ENCODE measurements at regions not wholly inside any gene's neighbourhood (a gene's known extent, or its start where the extent isn't known, plus 50 kb on each side); places are given as distances from the start of the nearest gene placed in this dataset.
"Not testable (repeated sequence)": the region's sequence is repeated elsewhere in the genome, so short reads cannot be mapped to it uniquely, and the experiment has no call there.

- ATAC-seq: no peak
Measured at GRCh38 chr18:43819397-43819796, 542.1 kb upstream of the SYT4 start.

GRCh38 chr18:43819873-43820272 lies 542.6 kb upstream of the SYT4 start:
- ATAC-seq (no peak), DNase-seq (no peak)

More at GRCh38 chr18:43819397-43819796, 542.1 kb upstream of the SYT4 start:
- DNase-seq: no peak

GRCh38 chr18:43825768-43826167 lies 548.5 kb upstream of the SYT4 start:
- ATAC-seq (no peak), DNase-seq (no peak)

- ATAC-seq (no peak), DNase-seq (no peak)
Measured at GRCh38 chr18:43826215-43826614, 548.9 kb upstream of the SYT4 start.

- no peak for DNase-seq
- ATAC-seq: no peak
Measured at GRCh38 chr18:43827311-43827710, 550.0 kb upstream of the SYT4 start.

- ATAC-seq: no peak
- DNase-seq: no peak
Measured at GRCh38 chr18:43830303-43830702, 553.0 kb upstream of the SYT4 start.

GRCh38 chr18:43830947-43831346 lies 553.7 kb upstream of the SYT4 start:
- DNase-seq: no peak
- no peak for ATAC-seq

- DNase-seq: no peak
- ATAC-seq: no peak
Measured at GRCh38 chr18:43846299-43846698, 569.0 kb upstream of the SYT4 start.

- no peak for DNase-seq
- ATAC-seq: no peak
Measured at GRCh38 chr18:43847164-43848091, 570.1 kb upstream of the SYT4 start.

GRCh38 chr18:43849831-43850230 lies 572.5 kb upstream of the SYT4 start:
- not testable (repeated sequence) for ATAC-seq, DNase-seq

- DNase-seq (no peak), ATAC-seq (no peak)
Measured at GRCh38 chr18:43855376-43855775, 578.1 kb upstream of the SYT4 start.

GRCh38 chr18:43863180-43863579 lies 585.9 kb upstream of the SYT4 start:
- ATAC-seq (no peak), DNase-seq (no peak)

GRCh38 chr18:43866696-43867095 lies 589.4 kb upstream of the SYT4 start:
- no peak for DNase-seq
- ATAC-seq: no peak

GRCh38 chr18:43868497-43868995 lies 591.3 kb upstream of the SYT4 start:
- DNase-seq (no peak), ATAC-seq (no peak)

GRCh38 chr18:43869451-43870008 lies 592.2 kb upstream of the SYT4 start:
- ATAC-seq (no peak), DNase-seq (no peak)

GRCh38 chr18:43870626-43871025 lies 593.3 kb upstream of the SYT4 start:
- no peak for DNase-seq
- no peak for ATAC-seq

GRCh38 chr18:43875511-43875910 lies 598.2 kb upstream of the SYT4 start:
- DNase-seq (no peak), ATAC-seq (no peak)

- ATAC-seq (no peak), DNase-seq (no peak)
Measured at GRCh38 chr18:43876286-43876685, 599.0 kb upstream of the SYT4 start.

- ATAC-seq (no peak), DNase-seq (no peak)
Measured at GRCh38 chr18:43876748-43877147, 599.5 kb upstream of the SYT4 start.

- DNase-seq (no peak), ATAC-seq (no peak)
Measured at GRCh38 chr18:43877616-43878321, 600.5 kb upstream of the SYT4 start.

GRCh38 chr18:43879415-43879814 lies 602.1 kb upstream of the SYT4 start:
- no peak for ATAC-seq
- DNase-seq: no peak

- DNase-seq: no peak
- no peak for ATAC-seq
Measured at GRCh38 chr18:43882358-43883055, 605.2 kb upstream of the SYT4 start.

All from stimulated activated naive CD8-positive, alpha-beta T cell treated with anti-CD3 and anti-CD28 coated beads, Interleukin-15, Interleukin-2, amounts not matched to agents 100 U/mL and 50 U/mL, for 24 hours (primary cell).